Osteocyte (in vitro differentiated cells): ENCODE measurements at regions not wholly inside any gene's neighbourhood (a gene's known extent, or its start where the extent isn't known, plus 50 kb on each side); places are given as distances from the start of the nearest gene placed in this dataset.

ENCODE experiments used
- DNase-seq: peaks from one replicate; pipeline ENCODE4 v3.0.0; 2021; ENCODE audit warnings: mixed read lengths; ENCODE audit not compliant: unreplicated experiment; ENCODE audit errors: extremely low spot score
- H3K27ac Mint-ChIP-seq: one replicate; pipeline ENCODE4 v1.8.0; 2021; ENCODE audit warnings: mild to moderate bottlenecking, mixed read lengths; ENCODE audit not compliant: unreplicated experiment
- H3K27me3 Mint-ChIP-seq: one replicate; pipeline ENCODE4 v1.8.0; 2021; ENCODE audit warnings: mixed read lengths; ENCODE audit not compliant: unreplicated experiment
- H3K36me3 Mint-ChIP-seq: one replicate; pipeline ENCODE4 v1.8.0; 2021; ENCODE audit warnings: mixed read lengths; ENCODE audit not compliant: unreplicated experiment
- H3K4me1 Mint-ChIP-seq: one replicate; pipeline ENCODE4 v1.8.0; 2021; ENCODE audit warnings: mixed read lengths; ENCODE audit not compliant: unreplicated experiment
- H3K4me3 Mint-ChIP-seq: one replicate; pipeline ENCODE4 v1.8.0; 2021; ENCODE audit warnings: mild to moderate bottlenecking, moderate library complexity, mixed read lengths; ENCODE audit not compliant: unreplicated experiment
- H3K9me3 Mint-ChIP-seq: one replicate; pipeline ENCODE4 v1.8.0; 2021; ENCODE audit warnings: mixed read lengths; ENCODE audit not compliant: unreplicated experiment
- CTCF ChIP-seq: fragments of 200-600 bp; sonication (generic); IDR thresholded peaks from 2 replicates; pipeline ENCODE4 v1.5.0; 2021; ENCODE audit warnings: antibody characterized with exemption, mild to moderate bottlenecking, moderate library complexity

GRCh38 chr16:73231944-73232554 is 184.1 kb upstream of the ZFHX3 start:
- peaks cover 28% of the 10 kb centered on the region for H3K27me3 Mint-ChIP-seq
- no peak overlapping the region for H3K4me3 Mint-ChIP-seq
- no peaks in the 10 kb centered on the region for H3K9me3 Mint-ChIP-seq
- DNase-seq: no peak
- peaks cover 5% of the 10 kb centered on the region for H3K4me1 Mint-ChIP-seq
- TF ChIP-seq CTCF: no peak
- H3K36me3 Mint-ChIP-seq: no peaks in the 10 kb centered on the region
- H3K27ac Mint-ChIP-seq: no peak overlapping the region

- no peak for DNase-seq
- no peaks in the 10 kb centered on the region for H3K36me3 Mint-ChIP-seq
- no peak overlapping the region for H3K27ac Mint-ChIP-seq
- H3K27me3 Mint-ChIP-seq: peaks cover 21% of the 10 kb centered on the region
- H3K4me3 Mint-ChIP-seq: no peak overlapping the region
- H3K4me1 Mint-ChIP-seq: peaks cover 5% of the 10 kb centered on the region
- no peaks in the 10 kb centered on the region for H3K9me3 Mint-ChIP-seq
- TF ChIP-seq CTCF: no peak
Measured at GRCh38 chr16:73231379-73231778, 183.5 kb upstream of the ZFHX3 start.

- no peak for TF ChIP-seq CTCF
- no peak overlapping the region for H3K27ac Mint-ChIP-seq
- H3K4me1 Mint-ChIP-seq: peaks cover 5% of the 10 kb centered on the region
- no peaks in the 10 kb centered on the region for H3K9me3 Mint-ChIP-seq
- DNase-seq: no peak
- no peaks in the 10 kb centered on the region for H3K36me3 Mint-ChIP-seq
- H3K27me3 Mint-ChIP-seq: peaks cover 18% of the 10 kb centered on the region
- no peak overlapping the region for H3K4me3 Mint-ChIP-seq
Measured at GRCh38 chr16:73230651-73231050, 182.7 kb upstream of the ZFHX3 start.

- Mint-ChIP-seq H3K4me3 (no peak overlapping the region), H3K27me3 (peaks cover 13% of the 10 kb centered on the region), H3K4me1 (peaks cover 5% of the 10 kb centered on the region), H3K27ac (no peak overlapping the region), H3K9me3 (no peaks in the 10 kb centered on the region), H3K36me3 (no peaks in the 10 kb centered on the region)
- no peak for DNase-seq
- no peak for TF ChIP-seq CTCF
Measured at GRCh38 chr16:73228649-73229048, 180.7 kb upstream of the ZFHX3 start.

- no peak for TF ChIP-seq CTCF
- no peaks in the 10 kb centered on the region for H3K4me1 Mint-ChIP-seq
- no peak for DNase-seq
- H3K27ac Mint-ChIP-seq: no peak overlapping the region
- peaks cover 1% of the 10 kb centered on the region for H3K36me3 Mint-ChIP-seq
- H3K4me3 Mint-ChIP-seq: no peak overlapping the region
- H3K27me3 Mint-ChIP-seq: peaks cover 24% of the 10 kb centered on the region
- peaks cover 9% of the 10 kb centered on the region for H3K9me3 Mint-ChIP-seq
Measured at GRCh38 chr16:73226675-73227074, 178.7 kb upstream of the ZFHX3 start.
